GM10266 (cell line): ENCODE measurements at regions not wholly inside any gene's neighbourhood (a gene's known extent, or its start where the extent isn't known, plus 50 kb on each side); places are given as distances from the start of the nearest gene placed in this dataset.

ENCODE experiments used
- DNase-seq: peaks from one replicate; pipeline ENCODE4 v3.0.0; 2012; ENCODE audit errors: extremely low spot score
- CTCF ChIP-seq: IDR thresholded peaks from 2 replicates; pipeline ENCODE4 v1.5.1; 2012; ENCODE audit warnings: mild to moderate bottlenecking, low read depth; ENCODE audit not compliant: control insufficient read depth, insufficient read depth; ENCODE audit errors: missing control alignments

- TF ChIP-seq CTCF = no peak
- no peak for DNase-seq
Measured at GRCh38 chr4:10178763-10179162, 62.2 kb upstream of the WDR1 start.

- no peak for DNase-seq
- no peak for TF ChIP-seq CTCF
Measured at GRCh38 chr4:10175626-10176025, 59.0 kb upstream of the WDR1 start.

- no peak for DNase-seq
- TF ChIP-seq CTCF = no peak
Measured at GRCh38 chr4:10173754-10174749, 57.5 kb upstream of the WDR1 start.

- DNase-seq = no peak
Measured at GRCh38 chr4:10173037-10173753, 56.6 kb upstream of the WDR1 start.

GRCh38 chr4:10172278-10172921 is 55.8 kb upstream of the WDR1 start:
- TF ChIP-seq CTCF = no peak
- no peak for DNase-seq

More at GRCh38 chr4:10173037-10173753, 56.6 kb upstream of the WDR1 start:
- TF ChIP-seq CTCF = no peak

GRCh38 chr4:10171055-10171454 is 54.5 kb upstream of the WDR1 start:
- no peak for TF ChIP-seq CTCF
- no peak for DNase-seq
